Stimulated activated CD8-positive, alpha-beta memory T cell treated with anti-CD3 and anti-CD28 coated beads, Interleukin-2, amount 100 ng/mL, for 48 hours (primary cell): ENCODE measurements at regions not wholly inside any gene's neighbourhood (a gene's known extent, or its start where the extent isn't known, plus 50 kb on each side); places are given as distances from the start of the nearest gene placed in this dataset.

Experiments used
- DNase-seq, 2 donors: peaks; one replicate each; pipeline ENCODE4 v3.0.0-alpha.2; 2020; ENCODE audit warnings: low read depth in 2 of 2

- DNase-seq = no peak
Observed at GRCh38 chr20:22315073-22315472, 269.3 kb downstream of the FOXA2 start.

GRCh38 chr20:22312744-22313346 is 271.5 kb downstream of the FOXA2 start:
- DNase-seq = no peak

- DNase-seq = no peak
Observed at GRCh38 chr20:22308934-22309333, 275.4 kb downstream of the FOXA2 start.

GRCh38 chr20:22307409-22307808 is 277.0 kb downstream of the FOXA2 start:
- DNase-seq = no peak

GRCh38 chr20:22305381-22305780 is 279.0 kb downstream of the FOXA2 start:
- no peak for DNase-seq

- DNase-seq = no peak
Observed at GRCh38 chr20:22303523-22303922, 280.8 kb downstream of the FOXA2 start.

GRCh38 chr20:22302039-22302438 is 282.3 kb downstream of the FOXA2 start:
- DNase-seq = no peak

GRCh38 chr20:22293886-22294285 is 290.5 kb downstream of the FOXA2 start:
- DNase-seq = no peak

- DNase-seq = no peak
Observed at GRCh38 chr20:22289442-22289841, 294.9 kb downstream of the FOXA2 start.

GRCh38 chr20:22288957-22289356 is 295.4 kb downstream of the FOXA2 start:
- DNase-seq = no peak

- no peak for DNase-seq
Observed at GRCh38 chr20:22288156-22288555, 296.2 kb downstream of the FOXA2 start.

GRCh38 chr20:22285555-22285954 is 298.8 kb downstream of the FOXA2 start:
- no peak for DNase-seq

GRCh38 chr20:22282696-22283095 is 301.7 kb downstream of the FOXA2 start:
- no peak for DNase-seq

- DNase-seq = no peak
Observed at GRCh38 chr20:22274330-22274729, 310.0 kb downstream of the FOXA2 start.

GRCh38 chr20:22268675-22269074 is 315.7 kb downstream of the FOXA2 start:
- DNase-seq = no peak

GRCh38 chr20:22264917-22265316 is 319.5 kb downstream of the FOXA2 start:
- DNase-seq = no peak

GRCh38 chr20:22260506-22260905 is 323.9 kb downstream of the FOXA2 start:
- no peak for DNase-seq

GRCh38 chr20:22257912-22258311 is 326.5 kb downstream of the FOXA2 start:
- DNase-seq = no peak

- DNase-seq = no peak
Observed at GRCh38 chr20:22248051-22248667, 336.2 kb downstream of the FOXA2 start.

GRCh38 chr20:22245139-22245538 is 339.2 kb downstream of the FOXA2 start:
- DNase-seq = no peak

- no peak for DNase-seq
Observed at GRCh38 chr20:22243067-22243466, 341.3 kb downstream of the FOXA2 start.

GRCh38 chr20:22241609-22242008 is 342.8 kb downstream of the FOXA2 start:
- DNase-seq = no peak

GRCh38 chr20:22232923-22233322 is 351.4 kb downstream of the FOXA2 start:
- no peak for DNase-seq

- DNase-seq = no peak
Observed at GRCh38 chr20:22232473-22232872, 351.9 kb downstream of the FOXA2 start.
